Neutrophil (primary cell): ENCODE measurements at regions not wholly inside any gene's neighbourhood (a gene's known extent, or its start where the extent isn't known, plus 50 kb on each side); places are given as distances from the start of the nearest gene placed in this dataset.

ENCODE experiments used
- H3K27ac ChIP-seq: fragments of 200-600 bp; sonication (generic); 2 replicates; pipeline ENCODE4 v1.5.1; 2016; ENCODE audit warnings: mild to moderate bottlenecking, moderate library complexity
- H3K27me3 ChIP-seq: fragments of 200-600 bp; sonication (generic); 2 replicates; pipeline ENCODE4 v1.6.0; 2016; ENCODE audit warnings: mild to moderate bottlenecking
- H3K36me3 ChIP-seq: fragments of 200-600 bp; sonication (generic); 2 replicates; pipeline ENCODE4 v1.5.1; 2017
- H3K4me1 ChIP-seq, 2 experiments: fragments of 200-600 bp in 1 of 2; sonication (generic) in 1 of 2; 1 replicate in 1 of 2; 2 replicates in 1 of 2; pipeline versions ENCODE4 v1.5.1 to v1.6.1; 2013 to 2016; ENCODE audit warnings: low read depth in 1 of 2, low read length in 1 of 2, mild to moderate bottlenecking in 1 of 2, moderate library complexity in 1 of 2; ENCODE audit not compliant: control insufficient read depth in 1 of 2, insufficient read depth in 1 of 2
- H3K4me3 ChIP-seq, 2 experiments: fragments of 200-600 bp in 1 of 2; sonication (generic) in 1 of 2; 1 replicate in 1 of 2; 2 replicates in 1 of 2; pipeline ENCODE4 v1.5.1; 2013 to 2016; ENCODE audit warnings: low read depth in 1 of 2, low read length in 1 of 2, mild to moderate bottlenecking in 1 of 2, moderate library complexity in 1 of 2
- H3K9me3 ChIP-seq: fragments of 200-600 bp; sonication (generic); 2 replicates; pipeline ENCODE4 v1.5.1; 2016
- CTCF ChIP-seq: fragments of 200-600 bp; sonication (generic); IDR thresholded peaks from 2 replicates; pipeline ENCODE4 v1.5.1; 2016; ENCODE audit warnings: antibody characterized with exemption

- no peaks in the 10 kb centered on the region for H3K36me3 ChIP-seq
- no peak for TF ChIP-seq CTCF
These were observed 1926.8 kb downstream of the NCAM2 start for GRCh38 chr21:22925032-22925431.

GRCh38 chr21:22927469-22927868 lies 1929.3 kb downstream of the NCAM2 start:
- no peaks in the 10 kb centered on the region for H3K27me3 ChIP-seq
- H3K27ac ChIP-seq = no peak overlapping the region
- TF ChIP-seq CTCF = no peak
- H3K4me1 ChIP-seq = no peaks in the 10 kb centered on the region
- no peak overlapping the region for H3K4me3 ChIP-seq
- H3K36me3 ChIP-seq = no peaks in the 10 kb centered on the region
- no peaks in the 10 kb centered on the region for H3K9me3 ChIP-seq

More at GRCh38 chr21:22925032-22925431, 1926.8 kb downstream of the NCAM2 start:
- H3K4me3 ChIP-seq = no peak overlapping the region
- H3K4me1 ChIP-seq = no peaks in the 10 kb centered on the region
- no peaks in the 10 kb centered on the region for H3K9me3 ChIP-seq
- no peaks in the 10 kb centered on the region for H3K27me3 ChIP-seq
- H3K27ac ChIP-seq = no peak overlapping the region

GRCh38 chr21:22941779-22942490 lies 1943.7 kb downstream of the NCAM2 start:
- Histone ChIP-seq H3K27ac (no peak overlapping the region), H3K9me3 (no peaks in the 10 kb centered on the region), H3K36me3 (no peaks in the 10 kb centered on the region), H3K4me3 (no peak overlapping the region), H3K4me1 (no peaks in the 10 kb centered on the region), H3K27me3 (no peaks in the 10 kb centered on the region)
- TF ChIP-seq CTCF = no peak

- no peak overlapping the region for H3K4me3 ChIP-seq
- no peak overlapping the region for H3K27ac ChIP-seq
- H3K36me3 ChIP-seq = no peaks in the 10 kb centered on the region
- H3K9me3 ChIP-seq = no peaks in the 10 kb centered on the region
- TF ChIP-seq CTCF = no peak
- H3K27me3 ChIP-seq = no peaks in the 10 kb centered on the region
- H3K4me1 ChIP-seq = no peaks in the 10 kb centered on the region
These were observed 1957.3 kb downstream of the NCAM2 start for GRCh38 chr21:22955559-22955958.

- Histone ChIP-seq H3K4me1 (no peaks in the 10 kb centered on the region), H3K36me3 (no peaks in the 10 kb centered on the region), H3K9me3 (no peaks in the 10 kb centered on the region), H3K27ac (no peak overlapping the region), H3K27me3 (no peaks in the 10 kb centered on the region), H3K4me3 (no peak overlapping the region)
- TF ChIP-seq CTCF = no peak
These were observed 1963.0 kb downstream of the NCAM2 start for GRCh38 chr21:22961258-22961657.
